Kidney glomerular epithelial cell (primary cell): ENCODE measurements at regions not wholly inside any gene's neighbourhood (a gene's known extent, or its start where the extent isn't known, plus 50 kb on each side); places are given as distances from the start of the nearest gene placed in this dataset.
"Not testable (repeated sequence)": the region's sequence is repeated elsewhere in the genome, so short reads cannot be mapped to it uniquely, and the experiment has no call there.

Experiments
- DNase-seq: peaks from one replicate; lab custom pipeline; 2025; lab: John Stamatoyannopoulos, UW

GRCh38 chr18:67007085-67007484 lies 403.2 kb upstream of the CDH19 start:
- no peak for DNase-seq

DNA sequence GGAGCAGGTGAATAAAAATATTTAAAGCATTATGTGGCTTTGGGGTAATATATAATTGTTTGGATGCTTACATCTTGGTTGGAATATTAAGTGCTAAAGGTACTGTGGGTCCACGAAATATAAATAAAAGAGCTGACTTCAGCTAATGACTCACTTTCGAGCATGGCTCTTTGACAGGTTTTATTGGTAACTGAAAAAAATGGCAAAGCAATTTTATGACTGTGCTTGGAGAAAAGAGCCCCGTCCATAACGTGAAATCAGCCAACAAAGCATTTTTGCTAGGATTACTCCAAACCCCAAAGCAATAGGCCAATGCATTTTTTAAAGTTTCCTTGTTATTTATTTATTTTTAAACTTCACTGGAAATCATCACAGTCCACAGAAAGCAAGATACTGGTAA lies 397.2 kb upstream of the CDH19 start:
- DNase-seq = no peak

DNA sequence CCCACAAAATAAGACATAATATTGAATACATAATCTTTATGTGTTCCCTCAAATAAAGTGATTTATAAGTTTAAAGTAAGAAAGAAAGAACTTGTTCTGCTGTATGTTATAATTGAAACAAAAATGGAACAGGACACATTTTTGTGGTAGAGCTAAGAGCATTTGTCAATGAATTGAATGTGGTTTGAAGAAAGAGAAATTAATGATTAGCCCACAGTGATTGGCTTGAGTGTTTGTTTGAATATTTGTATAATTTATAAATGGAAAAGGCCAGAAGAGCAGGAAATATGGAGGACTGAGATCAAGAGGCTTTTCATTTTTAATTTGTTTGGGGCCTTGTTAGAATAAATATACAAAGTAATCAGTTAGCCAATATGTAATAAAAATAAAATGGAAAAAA lies 395.1 kb upstream of the CDH19 start:
- peak; percentile 13 for DNase-seq

DNA sequence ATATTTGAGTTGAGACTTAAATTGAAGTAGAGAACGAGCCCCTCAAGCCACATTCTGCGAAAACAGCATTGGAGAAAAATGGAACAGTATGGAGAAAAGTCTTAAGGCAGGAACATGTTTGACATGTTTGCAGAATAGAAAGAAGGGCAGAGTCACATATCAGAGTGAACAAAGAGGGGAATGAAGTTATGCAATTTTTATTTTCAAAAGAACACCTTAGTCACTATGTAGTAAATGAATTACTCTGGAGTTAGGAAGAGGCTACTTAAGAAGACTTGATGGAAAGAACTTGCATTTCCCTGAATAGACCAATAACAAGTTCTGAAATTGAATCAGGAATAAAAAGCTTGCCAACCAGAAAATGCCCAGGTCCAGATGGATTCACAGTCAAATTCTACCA lies 391.4 kb upstream of the CDH19 start:
- DNase-seq = no peak

- no peak for DNase-seq
Observed at GRCh38 chr18:66994790-66995189, 390.9 kb upstream of the CDH19 start.

DNA sequence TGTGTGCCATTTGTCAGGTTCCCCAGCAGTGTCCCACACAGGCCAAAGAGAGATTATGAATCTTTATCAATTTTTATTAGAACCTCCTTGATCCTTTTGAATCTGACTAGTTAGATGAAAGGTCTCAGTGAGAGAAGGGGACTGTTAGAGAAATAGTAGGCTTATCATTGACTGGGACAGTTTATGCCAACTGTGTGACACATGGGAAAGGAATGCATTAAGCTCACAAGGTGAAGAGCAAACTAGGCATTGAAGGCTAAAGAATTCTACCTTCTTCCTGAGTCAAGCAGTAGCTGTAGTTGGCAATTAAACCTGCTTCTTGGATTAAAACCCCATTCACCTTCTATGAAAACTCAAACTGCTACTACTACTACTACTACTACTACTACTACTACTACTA lies 389.6 kb upstream of the CDH19 start:
- DNase-seq = peak; percentile 84

- no peak for DNase-seq
Observed at GRCh38 chr18:66990909-66991308, 387.0 kb upstream of the CDH19 start.

- DNase-seq = no peak
Observed at GRCh38 chr18:66979009-66979408, 375.1 kb upstream of the CDH19 start.

- no peak for DNase-seq
Observed at GRCh38 chr18:66972681-66973080, 368.8 kb upstream of the CDH19 start.

DNA sequence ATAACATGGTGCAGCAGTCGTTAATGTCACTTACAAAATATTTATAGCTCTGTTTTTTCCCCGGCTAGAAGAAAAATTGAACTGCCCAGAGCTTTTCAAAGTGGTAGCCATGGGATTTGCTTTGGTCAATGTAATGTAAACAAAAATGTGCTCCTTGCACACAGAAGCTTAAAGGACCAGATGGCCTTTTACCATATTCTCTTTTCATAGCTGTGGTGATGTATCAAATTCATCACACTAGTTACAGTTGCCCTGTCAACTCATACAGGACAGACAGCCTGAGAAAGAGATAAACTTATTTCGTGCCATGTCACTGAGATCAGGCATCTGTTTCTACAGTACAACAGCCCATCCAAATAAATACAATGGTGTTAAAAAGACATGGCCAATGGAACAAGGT lies 368.1 kb upstream of the CDH19 start:
- DNase-seq = no peak

DNA sequence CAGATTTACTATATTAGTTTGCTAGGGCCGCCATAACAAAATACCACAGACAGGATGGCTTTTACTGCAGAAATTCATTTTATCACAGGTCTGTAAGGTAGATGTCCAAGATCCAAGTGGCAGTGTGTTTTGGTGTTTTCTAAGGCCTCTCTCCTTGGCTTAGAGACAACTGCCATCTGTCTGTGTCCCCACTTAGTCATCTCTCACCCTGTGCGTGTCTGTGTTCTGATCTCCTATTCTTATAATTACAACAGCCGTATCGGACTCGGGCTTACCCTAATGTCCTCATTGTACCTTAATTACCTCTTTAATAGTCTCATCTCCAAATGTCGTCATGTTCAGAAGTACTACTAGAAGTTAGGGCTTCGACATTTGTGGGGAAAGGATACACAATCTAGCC lies 362.3 kb upstream of the CDH19 start:
- DNase-seq = no peak

DNA sequence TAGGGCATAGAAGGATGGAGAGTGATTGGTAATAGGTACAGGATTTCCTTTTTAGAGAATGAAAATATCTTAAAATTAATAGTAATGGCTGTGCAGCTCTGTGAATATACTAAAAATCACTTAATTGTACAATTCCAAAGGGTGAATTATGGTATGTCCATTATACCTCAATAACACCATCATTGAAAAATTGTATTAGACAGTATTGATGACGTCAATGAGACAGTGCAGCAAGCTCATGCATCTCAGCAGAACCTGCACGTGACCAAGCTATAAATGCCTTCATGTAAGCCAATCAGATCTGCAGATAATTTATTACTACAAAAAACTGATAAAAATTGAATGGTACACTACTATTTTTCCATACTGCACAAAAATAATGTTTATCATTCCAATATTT lies 354.4 kb upstream of the CDH19 start:
- DNase-seq = no peak

- DNase-seq = no peak
Observed at GRCh38 chr18:66951750-66952149, 347.9 kb upstream of the CDH19 start.

- DNase-seq = no peak
Observed at GRCh38 chr18:66949419-66949818, 345.5 kb upstream of the CDH19 start.

DNA sequence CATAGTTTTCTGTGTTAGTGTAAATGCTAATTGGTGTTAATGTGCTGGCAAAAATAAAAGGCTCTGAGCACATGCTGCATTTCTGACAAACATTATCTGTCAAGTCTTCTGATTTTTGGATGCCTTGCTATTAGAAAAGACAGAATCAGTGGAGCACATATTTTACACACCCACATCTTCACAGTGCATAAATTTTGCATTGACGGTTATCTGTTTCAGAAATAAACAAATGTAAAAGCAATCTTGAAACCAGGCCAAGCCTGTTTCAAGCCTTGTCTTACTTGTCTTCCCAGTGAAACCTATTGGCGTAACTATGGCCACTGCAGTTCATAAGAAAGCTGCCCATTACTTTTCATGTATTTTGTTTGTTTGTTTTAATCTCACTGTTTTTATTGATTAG lies 333.7 kb upstream of the CDH19 start:
- DNase-seq = no peak

DNA sequence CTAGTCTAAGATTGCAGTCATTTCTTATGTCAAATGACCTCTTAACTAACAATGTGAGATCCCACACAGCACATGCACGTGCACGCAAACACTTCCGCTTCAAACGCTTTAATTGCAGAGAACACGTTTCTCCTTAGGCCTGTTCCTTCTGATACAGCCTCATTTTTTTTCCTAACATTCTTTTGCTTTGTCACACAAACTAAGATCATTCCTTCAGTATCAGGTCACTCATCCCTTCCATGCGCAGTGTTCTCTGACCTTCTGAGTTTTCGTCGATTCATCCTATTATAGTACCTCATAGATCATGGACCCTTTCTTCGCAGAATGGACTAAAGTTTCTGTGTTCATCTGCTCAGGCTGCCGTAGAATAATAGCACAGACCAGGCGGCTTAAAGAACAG lies 327.1 kb upstream of the CDH19 start:
- no peak for DNase-seq

DNA sequence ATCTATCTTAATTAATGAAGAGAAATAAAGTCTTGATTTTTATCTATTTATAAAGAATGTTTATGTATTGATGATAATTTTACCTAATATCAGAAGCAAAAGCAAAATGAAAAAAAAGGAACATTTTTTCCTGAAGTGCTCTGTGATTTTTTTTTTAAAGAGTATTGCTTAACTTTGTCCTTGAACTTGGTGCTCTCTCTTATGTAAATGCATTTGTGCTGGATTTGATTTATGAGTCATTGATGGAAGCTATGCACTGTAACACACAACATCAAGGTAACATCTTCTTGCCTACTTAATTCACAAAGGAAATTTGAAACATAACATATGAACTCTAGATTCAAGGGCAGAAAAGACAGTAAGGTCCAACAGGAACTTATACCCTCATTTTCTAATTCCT lies 312.9 kb upstream of the CDH19 start:
- no peak for DNase-seq

GRCh38 chr18:66900837-66901236 lies 296.9 kb upstream of the CDH19 start:
- DNase-seq = no peak

GRCh38 chr18:66895631-66896030 lies 291.7 kb upstream of the CDH19 start:
- DNase-seq = no peak

- no peak for DNase-seq
Observed at GRCh38 chr18:66894851-66895250, 291.0 kb upstream of the CDH19 start.

- not testable (repeated sequence) for DNase-seq
Observed at GRCh38 chr18:66892388-66892787, 288.5 kb upstream of the CDH19 start.

GRCh38 chr18:66874812-66875474 lies 271.1 kb upstream of the CDH19 start:
- no peak for DNase-seq

GRCh38 chr18:66874375-66874774 lies 270.5 kb upstream of the CDH19 start:
- DNase-seq = no peak

DNA sequence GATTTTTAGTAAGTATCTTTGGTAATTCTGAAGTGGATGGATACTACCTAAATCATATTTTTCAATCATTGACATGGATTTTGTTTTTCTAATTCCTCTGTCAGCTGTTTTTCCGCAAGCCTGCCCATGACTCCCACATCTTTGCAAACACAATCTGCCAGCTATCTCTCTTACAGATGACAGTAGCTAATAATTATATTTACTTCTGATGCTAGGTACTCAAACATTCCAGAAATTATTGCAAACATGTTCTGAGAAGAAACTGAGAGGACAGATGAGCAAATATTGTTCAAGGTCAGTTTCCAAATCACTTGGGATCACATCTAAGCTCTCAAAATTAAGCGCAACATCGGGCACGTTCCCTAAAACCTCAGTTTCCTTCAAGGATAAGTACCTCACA lies 270.0 kb upstream of the CDH19 start:
- no peak for DNase-seq

GRCh38 chr18:66872277-66872676 lies 268.4 kb upstream of the CDH19 start:
- peak; percentile 10 for DNase-seq
